GM21717 (cell line): ENCODE measurements at regions not wholly inside any gene's neighbourhood (a gene's known extent, or its start where the extent isn't known, plus 50 kb on each side); places are given as distances from the start of the nearest gene placed in this dataset.
"Not testable (repeated sequence)": the region's sequence is repeated elsewhere in the genome, so short reads cannot be mapped to it uniquely, and the experiment has no call there.

ENCODE experiments used
- ATAC-seq: cut with Tn5 transposase; IDR thresholded peaks from one replicate; pipeline ENCODE4 v1.9.1; 2021; ENCODE audit warnings: mild to moderate bottlenecking, moderate library complexity; ENCODE audit not compliant: unreplicated experiment

- ATAC-seq: no peak
Observed at GRCh38 chr15:87557881-87558280, 698.7 kb downstream of the NTRK3 start.

GRCh38 chr15:87556886-87557285, 699.7 kb downstream of the NTRK3 start:
- no peak for ATAC-seq

GRCh38 chr15:87549860-87550259, 706.7 kb downstream of the NTRK3 start:
- no peak for ATAC-seq

- no peak for ATAC-seq
Observed at GRCh38 chr15:87549296-87549695, 707.2 kb downstream of the NTRK3 start.

- not testable (repeated sequence) for ATAC-seq
Observed at GRCh38 chr15:87548590-87548989, 707.9 kb downstream of the NTRK3 start.

GRCh38 chr15:87547470-87548181, 708.9 kb downstream of the NTRK3 start:
- ATAC-seq: no peak

GRCh38 chr15:87538327-87538834, 718.2 kb downstream of the NTRK3 start:
- no peak for ATAC-seq

GRCh38 chr15:87537295-87537694, 719.2 kb downstream of the NTRK3 start:
- no peak for ATAC-seq

- not testable (repeated sequence) for ATAC-seq
Observed at GRCh38 chr15:87533637-87534036, 722.9 kb downstream of the NTRK3 start.

GRCh38 chr15:87528873-87529272, 727.7 kb downstream of the NTRK3 start:
- no peak for ATAC-seq

GRCh38 chr15:87527875-87528274, 728.7 kb downstream of the NTRK3 start:
- ATAC-seq: no peak

- no peak for ATAC-seq
Observed at GRCh38 chr15:87527416-87527815, 729.1 kb downstream of the NTRK3 start.

GRCh38 chr15:87523516-87523915, 733.0 kb downstream of the NTRK3 start:
- ATAC-seq: no peak

GRCh38 chr15:87522997-87523396, 733.5 kb downstream of the NTRK3 start:
- no peak for ATAC-seq

GRCh38 chr15:87518957-87519356, 737.6 kb downstream of the NTRK3 start:
- no peak for ATAC-seq

- no peak for ATAC-seq
Observed at GRCh38 chr15:87508086-87508485, 748.5 kb downstream of the NTRK3 start.

GRCh38 chr15:87502173-87502572, 754.4 kb downstream of the NTRK3 start:
- no peak for ATAC-seq

- no peak for ATAC-seq
Observed at GRCh38 chr15:87500240-87500639, 756.3 kb downstream of the NTRK3 start.

GRCh38 chr15:87498560-87498959, 758.0 kb downstream of the NTRK3 start:
- ATAC-seq: no peak

- no peak for ATAC-seq
Observed at GRCh38 chr15:87496795-87497194, 759.7 kb downstream of the NTRK3 start.

- no peak for ATAC-seq
Observed at GRCh38 chr15:87496109-87496508, 760.4 kb downstream of the NTRK3 start.

GRCh38 chr15:87493803-87494202, 762.7 kb downstream of the NTRK3 start:
- no peak for ATAC-seq

GRCh38 chr15:87492321-87492720, 764.2 kb downstream of the NTRK3 start:
- ATAC-seq: no peak
